COLO668 (cell line): ENCODE measurements at regions not wholly inside any gene's neighbourhood (a gene's known extent, or its start where the extent isn't known, plus 50 kb on each side); places are given as distances from the start of the nearest gene placed in this dataset.

Experiments
- DNase-seq: peaks from one replicate; lab custom pipeline; 2025; ENCODE audit not compliant: unreplicated experiment; lab: John Stamatoyannopoulos, UW

GRCh38 chr19:28859811-28860210, 353.1 kb downstream of the UQCRFS1 start:
- no peak for DNase-seq

- no peak for DNase-seq
Measured at GRCh38 chr19:28858933-28859332, 354.0 kb downstream of the UQCRFS1 start.

GRCh38 chr19:28857967-28858366, 355.0 kb downstream of the UQCRFS1 start:
- DNase-seq = no peak

GRCh38 chr19:28855216-28855615, 357.7 kb downstream of the UQCRFS1 start:
- DNase-seq = no peak

GRCh38 chr19:28847468-28847867, 365.5 kb downstream of the UQCRFS1 start:
- no peak for DNase-seq

- DNase-seq = no peak
Measured at GRCh38 chr19:28846094-28846812, 366.7 kb downstream of the UQCRFS1 start.

GRCh38 chr19:28843761-28844492, 369.0 kb downstream of the UQCRFS1 start:
- no peak for DNase-seq

- DNase-seq = no peak
Measured at GRCh38 chr19:28841531-28841930, 371.4 kb downstream of the UQCRFS1 start.

- DNase-seq = no peak
Measured at GRCh38 chr19:28840891-28841290, 372.1 kb downstream of the UQCRFS1 start.

GRCh38 chr19:28839455-28839854, 373.5 kb downstream of the UQCRFS1 start:
- DNase-seq = no peak

- DNase-seq = no peak
Measured at GRCh38 chr19:28838909-28839308, 374.0 kb downstream of the UQCRFS1 start.

GRCh38 chr19:28836421-28836820, 376.5 kb downstream of the UQCRFS1 start:
- DNase-seq = no peak

GRCh38 chr19:28834996-28835395, 378.0 kb downstream of the UQCRFS1 start:
- DNase-seq = no peak

GRCh38 chr19:28831462-28831861, 381.5 kb downstream of the UQCRFS1 start:
- no peak for DNase-seq

GRCh38 chr19:28829762-28830161, 383.2 kb downstream of the UQCRFS1 start:
- DNase-seq = no peak

GRCh38 chr19:28829359-28829758, 383.6 kb downstream of the UQCRFS1 start:
- no peak for DNase-seq

GRCh38 chr19:28828276-28828870, 384.6 kb downstream of the UQCRFS1 start:
- no peak for DNase-seq

- no peak for DNase-seq
Measured at GRCh38 chr19:28827382-28827781, 385.6 kb downstream of the UQCRFS1 start.

- no peak for DNase-seq
Measured at GRCh38 chr19:28823338-28823961, 389.5 kb downstream of the UQCRFS1 start.

- no peak for DNase-seq
Measured at GRCh38 chr19:28820289-28820688, 392.7 kb downstream of the UQCRFS1 start.

GRCh38 chr19:28815257-28815656, 397.7 kb downstream of the UQCRFS1 start:
- no peak for DNase-seq

- no peak for DNase-seq
Measured at GRCh38 chr19:28794301-28794700, 418.6 kb downstream of the UQCRFS1 start.
